HUDEP-2 (cell line): ENCODE measurements at regions not wholly inside any gene's neighbourhood (a gene's known extent, or its start where the extent isn't known, plus 50 kb on each side); places are given as distances from the start of the nearest gene placed in this dataset.

Experiments used
- DNase-seq, 76 experiments: peaks; one replicate each; lab custom pipeline; 2025; ENCODE audit not compliant: unreplicated experiment in 76 of 76; lab: John Stamatoyannopoulos, UW

DNA sequence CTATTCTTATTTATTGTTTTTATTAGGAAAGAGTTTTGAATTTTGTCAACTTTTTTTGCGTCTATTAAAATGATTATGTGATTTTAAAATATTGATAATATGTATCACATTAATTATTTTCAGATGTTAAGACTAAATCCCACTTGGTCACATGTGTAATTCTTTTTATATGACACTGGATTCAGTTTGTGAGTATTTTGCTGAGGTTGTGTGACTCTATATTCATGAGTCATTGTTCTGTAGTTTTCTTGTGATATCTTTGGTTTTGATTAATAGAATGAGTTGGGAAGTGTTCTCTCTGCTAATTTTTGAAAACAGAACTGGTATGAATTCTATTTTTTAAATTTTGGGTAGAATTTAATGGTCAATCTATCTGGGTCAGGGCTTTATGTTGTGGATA lies 317.9 kb downstream of the ETS1 start:
- DNase-seq = no peak

DNA sequence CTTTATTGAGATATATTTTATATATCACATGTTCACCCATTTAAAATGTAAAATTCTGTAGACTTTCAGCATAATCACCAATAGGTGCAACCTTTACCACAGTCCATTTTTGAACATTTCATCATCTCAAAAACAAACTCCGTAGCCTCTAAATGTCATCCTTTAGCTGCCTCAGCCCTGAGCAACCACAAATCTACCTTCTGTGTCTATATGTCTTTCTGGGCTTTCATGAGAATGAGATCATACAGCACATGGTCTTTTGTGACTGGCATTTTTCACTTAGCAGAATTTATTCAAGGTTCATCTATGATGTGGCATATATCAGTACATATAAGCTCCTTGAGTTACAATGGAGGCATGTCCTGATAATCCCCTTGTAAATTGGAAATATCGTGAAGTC lies 320.5 kb downstream of the ETS1 start:
- no peak for DNase-seq

DNA sequence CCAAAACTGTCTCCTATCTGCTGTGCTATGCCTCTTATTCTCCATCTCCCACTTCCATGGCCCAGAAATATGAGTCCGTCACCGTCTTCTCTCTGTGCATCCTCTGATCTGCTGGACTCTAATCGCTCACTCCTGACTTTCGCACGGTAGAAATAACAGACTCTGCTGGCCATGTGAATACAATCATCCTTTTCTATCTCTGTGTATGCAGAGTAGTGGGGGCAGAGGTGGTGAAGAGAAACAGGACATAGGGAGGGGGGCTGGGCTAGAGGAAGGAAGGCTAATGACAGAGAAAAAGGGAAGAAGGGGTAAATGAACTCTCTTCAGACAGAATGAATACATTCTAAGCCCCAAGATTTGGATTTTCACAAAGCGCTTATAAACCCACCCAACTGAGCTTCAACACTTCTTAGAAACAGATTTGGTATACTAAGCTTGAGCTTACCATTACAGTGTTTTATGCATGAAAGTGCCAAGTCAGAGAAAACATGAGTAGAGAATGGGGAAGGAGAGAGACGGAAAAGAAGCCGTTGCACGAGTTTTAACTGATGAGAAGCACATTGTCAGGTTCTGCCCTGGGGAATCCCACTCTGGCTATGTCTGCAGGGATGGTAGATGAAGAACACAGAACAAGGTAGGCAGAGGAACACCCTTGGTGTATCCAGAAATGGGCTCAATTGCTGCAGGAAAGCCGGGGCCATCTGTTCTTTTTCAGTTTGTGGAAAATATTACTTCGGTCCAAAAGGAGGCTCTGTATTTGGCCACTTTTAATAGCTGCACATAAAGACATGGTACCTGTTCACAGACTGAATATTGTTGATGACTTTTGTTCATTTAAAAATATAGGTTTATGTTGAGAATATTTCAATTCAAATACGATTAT lies 324.7 kb downstream of the ETS1 start:
- no peak for DNase-seq

DNA sequence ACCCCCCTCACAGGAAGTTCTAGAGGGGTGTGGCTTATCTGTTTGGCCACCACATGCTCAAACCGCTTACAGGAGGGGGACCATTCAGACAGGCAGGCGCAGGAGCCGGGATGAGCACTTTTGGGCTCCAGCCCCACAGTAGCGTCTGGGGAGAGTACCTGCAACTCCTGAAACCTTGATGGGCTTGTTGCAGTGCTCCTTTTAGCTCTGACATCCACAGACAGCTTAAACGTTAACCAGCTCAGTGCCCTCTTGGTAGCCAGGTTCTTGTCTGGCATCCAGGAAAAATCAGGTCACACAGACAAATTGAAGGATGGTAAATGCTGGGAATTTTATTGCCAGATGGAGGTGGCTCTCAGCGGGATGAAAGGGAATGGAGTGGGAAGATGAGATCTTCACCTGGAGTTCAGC lies 326.3 kb downstream of the ETS1 start:
- DNase-seq = no peak

DNA sequence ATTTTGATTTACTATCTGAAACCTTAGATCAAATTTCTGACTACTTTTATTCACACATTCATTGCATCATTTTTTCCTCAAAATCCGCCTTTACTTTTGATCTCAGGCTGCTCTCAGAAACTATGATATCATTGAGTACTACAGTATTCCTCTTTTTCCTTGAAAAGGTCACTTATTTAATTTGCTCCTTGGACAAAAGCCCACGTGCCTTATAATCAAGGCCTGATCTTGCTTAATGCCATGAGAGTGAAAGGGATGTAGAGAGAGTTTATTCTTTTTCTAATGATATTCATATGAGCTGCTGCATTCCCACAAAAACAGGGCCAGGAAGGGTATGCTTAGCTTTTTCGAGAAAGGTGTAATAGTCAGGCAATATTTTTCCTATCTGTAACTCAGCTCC lies 327.0 kb downstream of the ETS1 start:
- DNase-seq = no peak

DNA sequence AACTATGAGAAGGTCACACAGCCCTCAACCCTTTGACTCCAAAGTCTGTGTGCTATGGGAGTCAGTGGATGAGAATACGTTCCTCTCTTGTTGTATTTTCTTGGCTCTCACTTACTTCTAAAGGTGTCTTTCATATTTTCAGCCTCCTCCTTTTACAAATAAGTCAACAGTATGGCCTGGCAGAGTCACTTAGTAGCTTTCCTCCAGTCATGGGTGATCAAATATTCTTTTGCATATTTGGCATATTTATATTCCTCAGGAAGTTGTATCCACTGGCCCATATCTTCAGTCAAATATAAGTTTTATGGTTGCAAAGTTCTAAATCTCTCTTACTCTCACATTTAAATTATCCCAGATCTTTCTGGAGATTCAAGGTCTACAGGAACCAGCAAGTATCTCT lies 327.5 kb downstream of the ETS1 start:
- DNase-seq = no peak

DNA sequence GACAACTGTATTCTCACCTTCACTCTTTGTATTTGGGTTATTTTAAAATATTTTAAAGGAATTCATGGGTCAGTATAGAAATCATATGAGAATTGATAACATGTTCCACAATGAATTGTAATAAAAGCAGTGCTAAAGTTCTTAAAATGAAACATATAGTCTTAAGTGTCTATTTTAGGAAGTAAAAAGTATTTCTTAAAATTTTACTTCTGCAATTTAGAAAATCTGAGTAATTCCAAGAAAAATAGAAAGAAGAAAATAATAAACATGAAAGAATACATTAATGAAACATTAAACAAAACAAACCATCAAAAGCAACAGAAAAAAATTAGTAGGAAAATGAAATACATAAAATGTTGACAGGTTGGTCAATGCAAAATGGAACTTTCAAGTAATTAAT lies 332.4 kb downstream of the ETS1 start:
- no peak for DNase-seq

DNA sequence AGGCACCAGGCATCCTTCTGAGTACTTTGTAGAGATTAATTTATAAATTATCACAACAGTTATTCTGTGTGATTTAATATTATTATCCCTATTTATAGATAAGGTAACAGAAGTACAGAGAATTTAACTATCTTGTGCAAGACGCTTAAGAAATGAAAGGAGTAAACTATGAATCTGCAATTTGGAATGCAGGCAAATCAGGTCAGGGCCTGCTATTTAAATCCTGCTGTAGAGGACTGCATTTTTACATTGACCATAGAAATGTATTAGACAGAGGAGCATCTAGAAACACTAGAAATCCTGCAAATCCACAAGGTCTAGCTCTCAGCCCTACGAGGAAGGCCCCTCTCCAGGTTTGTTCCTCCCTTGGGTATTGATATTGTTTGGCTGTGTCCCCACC lies 336.2 kb downstream of the ETS1 start:
- no peak for DNase-seq

DNA sequence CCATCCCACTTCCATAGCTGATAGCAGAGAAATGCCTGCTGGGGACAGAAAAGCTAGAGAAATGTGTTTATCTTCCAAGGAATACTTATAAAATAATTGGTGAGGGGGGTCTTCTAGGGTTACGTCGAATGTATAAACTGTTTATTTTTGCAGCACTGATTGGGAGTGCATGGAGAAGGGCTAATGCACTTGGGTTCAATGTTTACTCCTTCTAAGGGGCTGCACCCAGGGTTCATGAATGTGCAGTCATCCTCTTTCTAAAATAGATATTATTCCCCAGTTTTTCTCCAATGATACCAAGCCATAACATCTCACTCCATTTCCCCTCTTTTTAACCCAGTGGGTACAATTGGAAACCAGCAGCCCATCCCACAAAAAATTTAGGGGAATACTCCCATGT lies 336.9 kb downstream of the ETS1 start:
- DNase-seq = no peak

DNA sequence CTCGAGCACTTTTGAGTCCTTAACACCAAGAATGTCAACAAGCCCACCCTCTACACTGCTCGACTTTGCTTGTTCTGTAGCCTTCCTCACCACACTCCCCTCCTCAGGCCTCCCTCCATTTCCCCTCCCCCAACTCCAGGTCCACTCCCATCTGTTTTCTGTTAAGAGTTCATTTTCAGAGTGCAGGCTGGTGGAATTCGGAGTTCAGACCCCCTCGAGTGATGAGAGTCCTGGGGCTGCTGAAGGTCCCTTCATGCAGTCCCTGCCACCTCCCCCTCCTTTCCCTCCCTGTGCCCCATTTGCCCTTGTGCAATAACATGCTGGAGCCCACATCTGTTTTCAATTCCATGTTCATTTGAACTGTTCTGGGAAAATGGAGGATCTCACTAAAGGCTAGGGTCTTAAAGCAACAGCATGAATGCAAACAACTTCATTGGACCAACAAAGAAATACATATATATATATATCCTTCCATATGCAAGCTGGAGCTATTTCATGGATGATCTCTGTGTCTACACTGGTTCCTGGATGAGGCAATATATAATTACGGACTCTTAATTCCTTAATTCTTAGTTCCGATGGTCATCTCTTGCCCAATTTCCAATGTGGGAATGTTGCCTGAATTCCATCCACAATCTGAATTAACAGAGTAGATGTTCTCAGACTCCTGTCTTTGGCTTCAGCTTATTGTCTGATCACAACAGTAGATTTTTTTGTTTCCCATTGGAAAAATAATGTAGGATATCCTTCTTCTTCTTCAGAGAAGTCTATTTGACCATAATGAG lies 340.4 kb downstream of the ETS1 start:
- DNase-seq = no peak

DNA sequence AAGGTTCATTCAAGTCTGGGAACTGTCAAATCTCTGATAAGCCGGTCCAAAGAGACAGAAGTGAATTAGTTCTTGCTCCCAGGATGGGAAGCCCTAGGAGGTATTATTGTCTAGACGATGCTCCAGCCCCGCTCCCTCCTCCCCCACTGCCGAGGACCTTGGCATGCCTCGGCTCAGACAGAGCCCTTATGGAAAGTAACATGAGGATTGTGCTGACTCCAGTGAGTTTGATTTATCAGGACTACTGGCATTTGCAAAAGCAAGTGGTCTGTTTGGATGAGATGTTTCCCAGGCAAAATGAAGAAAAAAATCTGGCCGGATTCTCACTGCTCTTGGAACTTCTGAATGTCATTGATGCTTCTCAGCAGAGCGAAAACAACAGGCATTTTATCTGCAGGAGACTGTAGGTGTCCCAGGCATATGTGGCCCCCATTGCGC lies 341.0 kb downstream of the ETS1 start:
- no peak for DNase-seq

DNA sequence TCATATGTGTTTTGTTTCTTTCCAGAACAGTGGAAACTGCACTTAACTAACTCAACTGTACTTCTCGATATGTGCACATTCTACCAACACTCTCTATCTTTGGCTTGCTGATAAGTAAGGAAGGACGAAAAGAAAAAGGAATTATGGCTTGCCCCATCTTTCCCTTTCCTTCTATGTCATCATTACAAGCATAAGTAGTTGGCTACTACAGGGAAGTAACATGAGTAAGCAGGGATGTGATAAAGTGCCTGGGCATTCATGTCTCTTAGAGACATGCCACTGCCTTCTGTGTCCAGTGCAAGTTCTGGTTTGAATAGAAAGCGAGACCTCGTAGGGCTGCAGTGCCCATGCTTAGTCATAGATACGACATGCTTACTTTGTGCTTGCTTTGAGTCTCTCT lies 342.5 kb downstream of the ETS1 start:
- no peak for DNase-seq

DNA sequence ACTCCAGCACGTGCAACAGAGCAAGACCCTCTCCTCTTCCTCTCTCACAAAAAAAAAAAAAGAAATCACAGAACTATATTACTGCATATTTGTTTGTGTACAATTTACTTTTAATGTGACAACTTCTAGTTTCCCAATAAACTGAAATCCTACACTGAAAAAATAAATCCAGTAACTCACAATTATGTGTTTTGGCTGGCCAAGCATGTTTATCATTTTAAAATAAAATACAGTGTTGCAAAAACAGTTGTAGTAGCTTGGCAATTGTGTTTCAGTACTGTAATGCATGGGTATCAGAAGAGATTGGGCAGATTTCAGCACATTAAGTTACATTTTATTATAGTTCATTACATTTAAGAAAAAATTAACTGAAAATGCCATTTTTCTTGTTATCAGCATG lies 344.9 kb downstream of the ETS1 start:
- no peak for DNase-seq

DNA sequence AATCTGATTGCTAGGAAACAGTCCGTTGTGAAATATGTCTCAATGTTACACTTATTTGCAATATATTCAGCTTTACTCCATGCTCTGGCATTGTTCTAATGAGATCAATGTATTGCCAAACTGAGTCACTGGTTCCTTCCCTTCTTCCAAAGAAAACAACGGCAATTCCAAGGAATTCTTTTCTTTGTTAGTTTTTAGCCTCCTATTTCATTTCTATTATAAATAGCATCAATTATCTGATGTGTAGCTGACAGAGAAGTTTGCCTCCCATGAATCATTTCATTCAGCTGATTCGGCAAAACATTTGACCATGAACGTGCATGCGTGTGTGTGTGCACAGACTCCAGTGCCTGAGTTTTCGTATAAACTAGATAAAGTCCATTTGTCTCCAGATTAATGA lies 346.8 kb downstream of the ETS1 start:
- no peak for DNase-seq

DNA sequence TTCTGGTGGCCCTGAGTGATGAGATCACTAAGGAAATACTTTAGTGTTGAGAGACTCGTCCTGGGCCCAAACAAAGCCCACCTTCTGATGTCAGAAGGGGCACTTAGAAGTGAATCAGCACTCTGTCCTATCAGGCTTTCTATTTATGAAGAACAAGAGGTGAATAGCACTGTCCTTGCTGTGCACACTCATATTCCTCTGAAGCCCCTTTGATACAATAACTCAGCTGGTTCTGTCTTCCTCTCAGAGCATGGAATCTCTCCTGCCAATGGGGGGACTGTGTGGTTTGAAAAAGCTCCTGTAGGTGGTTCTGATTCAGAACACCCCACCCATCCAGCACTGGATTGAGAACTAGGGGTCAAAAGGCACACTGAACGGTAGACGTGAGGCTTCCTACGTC lies 348.1 kb downstream of the ETS1 start:
- DNase-seq = no peak

DNA sequence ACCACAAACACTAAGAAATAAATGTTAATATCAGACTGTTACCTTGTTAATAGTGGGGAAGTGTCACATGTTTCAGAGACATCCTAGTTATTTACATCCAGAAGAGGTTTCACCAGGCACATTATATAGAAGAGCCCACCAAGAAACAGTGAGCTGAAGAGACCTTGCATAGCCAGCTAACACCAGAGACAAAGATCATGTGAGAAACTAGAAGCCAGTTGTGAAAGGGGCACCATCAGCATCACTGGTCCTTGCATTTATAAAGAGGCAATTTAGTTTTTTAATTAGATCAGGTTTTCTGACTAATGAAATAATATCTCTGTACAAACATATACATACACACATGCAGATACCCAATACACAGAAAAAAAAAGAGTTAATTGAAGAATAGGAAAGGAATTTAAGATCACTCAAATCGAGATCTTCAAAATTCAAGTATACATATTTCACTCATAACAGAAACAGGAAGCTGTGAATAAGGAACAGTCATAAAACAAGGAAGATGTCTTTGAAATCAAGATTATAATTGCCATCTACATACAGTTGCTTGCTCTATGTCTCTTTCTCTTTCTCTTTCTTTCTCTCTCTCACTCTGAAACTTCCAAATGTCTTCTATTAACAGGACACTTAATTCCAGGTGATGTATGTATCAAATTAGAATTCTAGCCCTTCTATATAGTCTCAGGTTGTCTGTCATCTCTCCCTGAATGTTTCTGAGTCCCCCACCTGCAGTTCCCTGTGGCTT lies 348.7 kb downstream of the ETS1 start:
- DNase-seq = no peak

DNA sequence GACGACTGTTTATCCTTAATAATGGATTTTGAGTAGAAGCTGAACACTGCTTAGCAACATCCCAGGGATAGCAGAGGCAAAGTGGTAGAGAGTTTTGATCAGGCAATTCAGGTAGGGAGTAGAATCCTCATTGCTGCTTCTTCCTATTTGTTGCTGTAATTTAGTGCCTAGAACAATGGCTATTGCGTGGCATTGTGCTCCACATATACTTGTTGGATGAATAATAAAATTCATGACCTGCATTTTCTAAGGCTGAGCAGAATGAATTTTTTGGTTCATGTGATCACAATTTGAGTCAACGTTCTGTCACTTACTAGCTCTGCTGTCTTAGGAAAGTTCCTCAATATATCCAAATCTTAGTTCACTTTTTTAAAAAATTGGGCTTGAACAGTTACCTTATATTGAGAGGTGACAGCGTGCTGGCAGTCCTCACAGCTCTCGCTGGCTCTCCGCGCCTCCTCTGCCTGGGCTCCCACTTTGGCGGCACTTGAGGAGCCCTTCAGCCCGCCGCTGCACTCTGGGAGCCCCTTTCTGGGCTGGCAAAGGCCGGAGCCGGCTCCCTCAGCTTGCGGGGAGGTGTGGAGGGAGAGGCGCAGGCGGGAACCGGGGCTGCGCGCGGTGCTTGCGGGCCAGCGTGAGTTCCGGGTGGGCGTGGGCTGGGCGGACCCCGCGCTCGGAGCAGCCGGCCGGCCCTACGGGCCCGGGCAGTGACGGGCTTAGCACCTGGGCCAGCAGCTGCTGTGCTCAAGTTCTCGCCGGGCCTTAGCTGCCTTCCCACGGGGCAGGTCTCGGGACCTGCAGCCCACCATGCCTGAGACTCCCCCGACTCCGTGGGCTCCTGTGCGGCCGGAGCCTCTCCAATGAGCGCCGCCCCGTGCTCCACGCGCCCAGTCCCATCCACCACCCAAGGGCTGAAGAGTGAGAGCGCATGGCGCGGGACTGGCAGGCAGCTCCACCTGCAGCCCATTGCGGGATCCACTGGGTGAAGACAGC lies 350.6 kb downstream of the ETS1 start:
- no peak for DNase-seq

DNA sequence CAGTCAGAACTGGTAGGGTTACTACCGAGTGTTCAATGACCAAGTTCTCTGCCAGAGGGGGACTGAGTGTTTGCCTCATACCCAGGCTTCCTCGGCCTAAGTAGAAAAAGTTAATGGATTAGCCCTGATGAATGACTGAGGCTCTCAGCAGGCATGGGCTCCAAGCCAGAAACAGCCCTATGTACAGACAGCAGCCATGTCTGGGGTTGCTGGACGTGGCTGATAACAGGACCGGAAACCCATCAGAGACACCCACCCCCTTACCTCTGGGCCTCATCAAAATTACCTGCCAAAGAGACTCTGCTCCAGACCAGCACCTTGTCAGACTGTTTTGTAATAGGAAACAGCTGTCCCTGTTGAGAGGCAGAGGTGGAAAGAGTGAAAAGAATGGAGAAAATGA lies 351.4 kb downstream of the ETS1 start:
- peak in 8 of 76 experiments; percentile 2 to 84 (median 36) for DNase-seq

DNA sequence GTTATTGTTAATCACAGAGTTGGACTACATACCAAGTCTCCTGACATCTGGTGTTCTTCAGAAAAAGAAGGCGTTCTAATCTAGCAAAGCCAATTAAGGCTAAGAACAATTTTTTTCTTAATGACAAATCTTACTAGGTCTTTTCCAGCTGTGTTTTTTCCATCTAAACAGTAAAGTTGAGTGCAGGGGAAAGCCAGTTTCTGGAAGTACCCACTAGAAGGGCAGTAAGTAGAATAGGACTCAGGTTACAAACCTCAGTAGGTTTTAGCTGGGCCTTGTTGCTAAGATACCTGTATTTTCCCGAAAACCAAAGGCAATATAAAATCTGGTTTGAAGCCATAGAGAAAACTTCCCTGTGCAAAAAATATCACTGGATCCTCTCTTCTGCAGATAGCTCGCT lies 351.9 kb downstream of the ETS1 start:
- no peak for DNase-seq

DNA sequence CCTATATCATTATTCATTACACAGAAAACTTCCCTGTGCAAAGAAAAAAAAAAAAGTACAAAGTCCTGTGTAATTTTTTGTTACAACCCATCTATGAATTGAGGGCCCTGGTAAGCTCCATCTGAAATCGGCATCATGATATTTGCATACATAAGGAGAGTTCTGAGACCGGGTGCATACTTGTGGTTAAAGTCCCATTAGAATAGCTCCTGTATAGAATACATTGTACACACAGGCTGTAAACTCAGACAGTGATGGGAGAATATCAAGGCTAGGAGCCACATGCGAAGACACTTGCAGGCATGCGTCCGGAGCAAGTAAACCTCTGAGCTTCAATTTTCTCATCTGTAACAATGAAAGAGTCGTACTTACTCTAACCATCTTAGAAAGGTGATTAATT lies 353.2 kb downstream of the ETS1 start:
- DNase-seq = no peak
